Sigmoid colon (tissue), 4 donors: ENCODE measurements at regions not wholly inside any gene's neighbourhood (a gene's known extent, or its start where the extent isn't known, plus 50 kb on each side); places are given as distances from the start of the nearest gene placed in this dataset.

ENCODE experiments used
- EP300 ChIP-seq, 4 donors: sonication (generic); formaldehyde crosslinking; IDR thresholded peaks; one replicate each; pipeline ENCODE4 v1.6.1; 2017; ENCODE audit warnings: antibody characterized with exemption in 4 of 4
- POLR2A ChIP-seq, 2 donors: fragments of 450-650 bp; IDR thresholded peaks; one replicate each; pipeline ENCODE4 v1.6.1; 2016; ENCODE audit warnings: antibody characterized with exemption in 2 of 2, mild to moderate bottlenecking in 2 of 2, moderate library complexity in 2 of 2
- POLR2AphosphoS5 ChIP-seq, 4 donors: sonication (generic); formaldehyde crosslinking; IDR thresholded peaks; one replicate each; pipeline ENCODE4 v1.6.1; 2017; ENCODE audit warnings: antibody characterized with exemption in 4 of 4
- TF ChIP-seq, protein P1 (sequence below), 4 experiments: fragments of 450-650 bp in 3 of 4; fragments of 200-600 bp in 1 of 4; IDR thresholded peaks; one replicate each; pipeline ENCODE4 v1.5.1; 2016 to 2019; ENCODE audit warnings: antibody characterized with exemption in 4 of 4, mild to moderate bottlenecking in 3 of 4, moderate library complexity in 2 of 4

DNA sequence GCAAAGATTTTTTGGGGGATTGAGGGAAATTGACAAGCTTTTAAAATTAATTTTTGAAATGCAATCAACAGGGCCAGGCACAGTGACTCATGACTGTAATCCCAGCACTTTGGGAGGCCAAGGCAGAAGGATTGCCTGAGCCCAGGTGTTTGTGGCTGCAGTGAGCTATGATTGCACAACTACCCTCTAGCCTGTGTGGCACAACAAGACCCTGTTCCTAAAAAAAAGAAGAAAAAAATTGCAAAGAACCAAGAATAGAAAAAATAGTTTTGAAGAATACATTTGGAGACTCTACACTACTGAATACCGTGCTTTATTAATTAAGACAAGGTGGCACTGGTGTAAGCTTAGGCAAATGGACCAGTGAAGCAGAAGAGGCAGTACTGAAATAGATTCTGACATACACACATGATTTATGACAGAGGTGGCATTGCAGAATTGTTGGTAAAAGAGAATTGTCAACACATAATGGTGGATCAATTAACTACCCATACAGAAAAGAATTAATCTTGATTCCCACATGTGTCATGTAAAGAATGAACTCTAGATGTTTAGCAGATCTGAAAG, 443.3 kb upstream of the ATP11B start:
- TF ChIP-seq, protein P1, sequence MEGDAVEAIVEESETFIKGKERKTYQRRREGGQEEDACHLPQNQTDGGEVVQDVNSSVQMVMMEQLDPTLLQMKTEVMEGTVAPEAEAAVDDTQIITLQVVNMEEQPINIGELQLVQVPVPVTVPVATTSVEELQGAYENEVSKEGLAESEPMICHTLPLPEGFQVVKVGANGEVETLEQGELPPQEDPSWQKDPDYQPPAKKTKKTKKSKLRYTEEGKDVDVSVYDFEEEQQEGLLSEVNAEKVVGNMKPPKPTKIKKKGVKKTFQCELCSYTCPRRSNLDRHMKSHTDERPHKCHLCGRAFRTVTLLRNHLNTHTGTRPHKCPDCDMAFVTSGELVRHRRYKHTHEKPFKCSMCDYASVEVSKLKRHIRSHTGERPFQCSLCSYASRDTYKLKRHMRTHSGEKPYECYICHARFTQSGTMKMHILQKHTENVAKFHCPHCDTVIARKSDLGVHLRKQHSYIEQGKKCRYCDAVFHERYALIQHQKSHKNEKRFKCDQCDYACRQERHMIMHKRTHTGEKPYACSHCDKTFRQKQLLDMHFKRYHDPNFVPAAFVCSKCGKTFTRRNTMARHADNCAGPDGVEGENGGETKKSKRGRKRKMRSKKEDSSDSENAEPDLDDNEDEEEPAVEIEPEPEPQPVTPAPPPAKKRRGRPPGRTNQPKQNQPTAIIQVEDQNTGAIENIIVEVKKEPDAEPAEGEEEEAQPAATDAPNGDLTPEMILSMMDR (IDR thresholded peaks at IDR 0.05), result no peak
- TF ChIP-seq EP300 (IDR thresholded peaks at IDR 0.05) (no peak), POLR2AphosphoS5 (IDR thresholded peaks at IDR 0.05) (no peak), POLR2A (IDR thresholded peaks at IDR 0.05) (no peak)
